Nephron (organoid): ENCODE measurements at regions not wholly inside any gene's neighbourhood (a gene's known extent, or its start where the extent isn't known, plus 50 kb on each side); places are given as distances from the start of the nearest gene placed in this dataset.
A peak's percentile ranks its signal among the peaks of the same experiment; 100 is the strongest.

Source experiments
- H3K27ac Mint-ChIP-seq, 3 experiments: 2 replicates each; pipeline ENCODE4 v1.8.0; 2020; ENCODE audit warnings: mixed read lengths in 3 of 3, mild to moderate bottlenecking in 2 of 3, moderate library complexity in 1 of 3
- H3K27me3 Mint-ChIP-seq: 2 replicates; pipeline ENCODE4 v1.8.0; 2021; ENCODE audit warnings: low read depth, mild to moderate bottlenecking, moderate library complexity, mixed read lengths
- H3K36me3 Mint-ChIP-seq: 2 replicates; pipeline ENCODE4 v1.8.0; 2020; ENCODE audit warnings: low read depth, mixed read lengths
- H3K4me1 Mint-ChIP-seq: 2 replicates; pipeline ENCODE4 v1.8.0; 2020; ENCODE audit warnings: mixed read lengths
- H3K4me3 Mint-ChIP-seq, 3 experiments: 2 replicates each; pipeline ENCODE4 v1.8.0; 2020; ENCODE audit warnings: mild to moderate bottlenecking in 3 of 3, mixed read lengths in 3 of 3, moderate library complexity in 2 of 3
- H3K9me3 Mint-ChIP-seq: 2 replicates; pipeline ENCODE4 v1.8.0; 2020; ENCODE audit warnings: mixed read lengths
- TF ChIP-seq, protein P1 (sequence below), 3 experiments: fragments of 200-600 bp; sonication (generic); IDR thresholded peaks; one replicate each; pipeline ENCODE4 v1.5.0; 2021; ENCODE audit warnings: antibody characterized with exemption in 3 of 3; ENCODE audit not compliant: unreplicated experiment in 3 of 3

DNA sequence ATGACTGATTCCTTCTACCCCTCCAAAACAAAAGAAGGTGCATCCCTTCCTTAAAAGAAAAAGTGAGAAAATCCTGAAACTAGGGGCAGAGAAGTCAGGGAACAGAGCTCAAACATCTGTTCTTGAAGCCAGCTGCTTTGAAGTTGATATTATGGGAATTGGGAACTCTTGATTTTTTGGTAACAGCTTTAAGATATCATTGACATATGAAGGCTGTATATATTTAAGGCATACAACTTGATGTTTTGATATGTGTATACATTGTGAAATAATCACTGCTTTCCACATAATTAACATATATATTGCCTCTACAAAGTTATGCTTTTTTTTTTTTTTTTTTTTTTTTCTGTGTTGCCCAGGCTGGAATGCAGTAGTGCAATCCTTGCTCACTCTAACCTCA lies 117.1 kb downstream of the AKAP11 start:
- Mint-ChIP-seq H3K4me3 (no peak overlapping the region), H3K9me3 (peaks cover 4% of the 10 kb centered on the region), H3K4me1 (no peaks in the 10 kb centered on the region), H3K27me3 (peaks cover under 1% of the 10 kb centered on the region), H3K27ac (no peak overlapping the region), H3K36me3 (no peaks in the 10 kb centered on the region)
- TF ChIP-seq, protein P1, sequence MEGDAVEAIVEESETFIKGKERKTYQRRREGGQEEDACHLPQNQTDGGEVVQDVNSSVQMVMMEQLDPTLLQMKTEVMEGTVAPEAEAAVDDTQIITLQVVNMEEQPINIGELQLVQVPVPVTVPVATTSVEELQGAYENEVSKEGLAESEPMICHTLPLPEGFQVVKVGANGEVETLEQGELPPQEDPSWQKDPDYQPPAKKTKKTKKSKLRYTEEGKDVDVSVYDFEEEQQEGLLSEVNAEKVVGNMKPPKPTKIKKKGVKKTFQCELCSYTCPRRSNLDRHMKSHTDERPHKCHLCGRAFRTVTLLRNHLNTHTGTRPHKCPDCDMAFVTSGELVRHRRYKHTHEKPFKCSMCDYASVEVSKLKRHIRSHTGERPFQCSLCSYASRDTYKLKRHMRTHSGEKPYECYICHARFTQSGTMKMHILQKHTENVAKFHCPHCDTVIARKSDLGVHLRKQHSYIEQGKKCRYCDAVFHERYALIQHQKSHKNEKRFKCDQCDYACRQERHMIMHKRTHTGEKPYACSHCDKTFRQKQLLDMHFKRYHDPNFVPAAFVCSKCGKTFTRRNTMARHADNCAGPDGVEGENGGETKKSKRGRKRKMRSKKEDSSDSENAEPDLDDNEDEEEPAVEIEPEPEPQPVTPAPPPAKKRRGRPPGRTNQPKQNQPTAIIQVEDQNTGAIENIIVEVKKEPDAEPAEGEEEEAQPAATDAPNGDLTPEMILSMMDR (IDR thresholded peaks at IDR 0.05; ENCODE audit: unreplicated experiment in 3 of 3): no peak

DNA sequence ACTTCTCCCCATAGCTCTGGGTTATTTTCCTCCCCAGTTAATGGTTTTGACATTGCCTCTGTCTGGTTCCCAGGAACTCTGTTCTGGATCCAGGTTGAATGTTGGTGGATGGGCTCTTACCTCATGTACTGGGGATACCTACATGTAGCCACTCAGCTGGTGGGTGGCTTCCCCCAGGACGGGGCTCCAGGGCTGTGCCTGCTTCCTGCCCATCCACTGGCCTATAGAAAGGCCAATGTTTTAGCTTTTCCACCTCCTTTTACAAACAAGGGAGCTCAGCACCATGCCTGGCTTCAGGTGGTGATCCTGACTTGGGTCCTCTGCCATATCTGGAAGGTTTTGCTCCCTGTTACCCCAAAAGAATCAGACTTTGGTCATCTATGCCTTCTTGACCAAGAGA lies 120.2 kb downstream of the AKAP11 start:
- H3K27ac Mint-ChIP-seq: no peak overlapping the region
- H3K9me3 Mint-ChIP-seq: peaks cover 3% of the 10 kb centered on the region
- no peak overlapping the region for H3K4me3 Mint-ChIP-seq
- TF ChIP-seq, protein P1 (IDR thresholded peaks at IDR 0.05; ENCODE audit: unreplicated experiment in 3 of 3): no peak
- no peaks in the 10 kb centered on the region for H3K4me1 Mint-ChIP-seq
- peaks cover 12% of the 10 kb centered on the region for H3K27me3 Mint-ChIP-seq
- H3K36me3 Mint-ChIP-seq: no peaks in the 10 kb centered on the region

DNA sequence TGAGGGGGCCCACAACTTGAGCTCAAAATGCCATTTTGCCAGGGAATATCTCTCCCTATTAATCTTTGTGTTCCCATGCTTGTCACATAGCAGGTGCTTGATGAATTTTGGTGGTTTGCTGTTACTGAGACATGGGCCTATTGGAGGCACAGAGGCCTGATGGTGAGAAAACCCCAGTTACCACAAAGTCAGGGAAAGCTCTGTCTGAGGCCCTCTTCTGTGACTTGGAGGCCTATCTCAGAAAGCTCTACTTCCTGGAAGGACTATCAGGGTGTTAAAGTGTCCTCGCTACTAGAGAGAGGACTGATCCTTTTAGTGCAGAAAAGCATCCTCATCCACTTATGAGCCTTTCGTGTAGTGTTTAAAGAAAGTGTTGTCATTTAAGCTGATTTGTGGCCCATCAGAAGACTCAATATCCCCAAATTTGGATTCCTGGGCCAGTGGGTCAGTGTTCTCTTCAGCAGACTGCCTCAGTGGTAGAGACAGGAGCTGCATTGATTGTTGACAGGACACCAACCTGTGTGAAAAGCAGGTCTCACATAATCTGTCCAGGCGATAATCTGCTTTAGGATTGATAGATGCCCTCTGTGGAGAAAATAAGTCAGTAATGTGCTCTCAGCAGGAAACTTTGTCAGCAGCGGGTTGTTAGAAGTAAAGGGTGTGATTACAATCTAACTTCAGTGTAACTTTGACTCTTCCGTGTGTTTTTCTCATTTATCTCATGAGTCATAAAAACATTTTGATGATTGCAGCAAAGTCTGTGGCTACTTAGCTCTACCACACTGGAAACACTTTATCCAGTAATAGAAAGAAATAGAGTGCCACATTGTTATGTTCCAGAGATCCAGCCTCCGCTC lies 121.0 kb downstream of the AKAP11 start:
- Mint-ChIP-seq H3K27me3 (peaks cover 12% of the 10 kb centered on the region), H3K36me3 (no peaks in the 10 kb centered on the region), H3K27ac (no peak overlapping the region)

DNA sequence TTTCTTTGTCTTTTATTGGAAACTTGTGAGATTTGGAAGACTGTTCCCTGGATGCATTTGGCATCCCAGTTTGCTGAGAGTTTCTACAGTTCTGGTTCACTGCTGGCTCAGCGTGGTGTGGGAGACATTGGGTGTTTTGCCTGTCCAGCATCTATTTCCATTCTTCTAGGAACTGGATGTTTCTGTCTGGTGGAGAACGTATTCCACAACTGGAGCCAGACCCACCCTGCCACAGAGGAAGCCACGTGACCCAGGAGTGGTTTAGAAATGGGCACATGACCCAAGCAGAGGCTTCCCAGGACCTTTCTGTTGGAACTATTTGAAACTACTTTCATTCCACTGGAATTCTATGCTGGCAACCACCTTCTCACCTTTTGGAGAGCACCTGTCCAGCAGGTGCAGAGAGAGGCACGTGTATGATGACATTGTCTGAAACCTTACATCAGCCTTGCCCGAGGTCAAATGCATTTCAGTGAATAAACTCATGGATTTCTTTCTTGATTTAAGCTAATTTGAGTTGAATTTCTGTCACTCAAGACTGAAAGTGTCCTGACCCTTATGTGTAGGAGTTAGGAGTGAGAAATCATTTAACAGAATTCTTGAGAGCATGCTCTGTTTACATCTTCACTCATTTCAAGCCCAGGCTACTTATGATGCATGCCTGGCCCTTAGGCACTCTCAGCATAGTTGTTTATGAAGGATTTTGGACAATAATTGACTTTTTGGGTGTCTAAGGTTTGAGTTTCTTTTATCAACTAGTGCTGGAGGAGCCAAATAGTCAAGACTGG lies 121.8 kb downstream of the AKAP11 start:
- Mint-ChIP-seq H3K27ac (peak overlapping the region in 1 of 3 experiments; percentile 73), H3K9me3 (peaks cover 5% of the 10 kb centered on the region), H3K36me3 (no peaks in the 10 kb centered on the region), H3K4me3 (no peak overlapping the region), H3K27me3 (peaks cover 12% of the 10 kb centered on the region), H3K4me1 (peaks cover 5% of the 10 kb centered on the region)
- TF ChIP-seq, protein P1 (IDR thresholded peaks at IDR 0.05; ENCODE audit: unreplicated experiment in 3 of 3): no peak

More for the DNA sequence above, 121.0 kb downstream of the AKAP11 start:
- Mint-ChIP-seq H3K4me1 (no peaks in the 10 kb centered on the region), H3K9me3 (peaks cover 5% of the 10 kb centered on the region), H3K4me3 (no peak overlapping the region)
- TF ChIP-seq, protein P1 (IDR thresholded peaks at IDR 0.05; ENCODE audit: unreplicated experiment in 3 of 3): no peak

DNA sequence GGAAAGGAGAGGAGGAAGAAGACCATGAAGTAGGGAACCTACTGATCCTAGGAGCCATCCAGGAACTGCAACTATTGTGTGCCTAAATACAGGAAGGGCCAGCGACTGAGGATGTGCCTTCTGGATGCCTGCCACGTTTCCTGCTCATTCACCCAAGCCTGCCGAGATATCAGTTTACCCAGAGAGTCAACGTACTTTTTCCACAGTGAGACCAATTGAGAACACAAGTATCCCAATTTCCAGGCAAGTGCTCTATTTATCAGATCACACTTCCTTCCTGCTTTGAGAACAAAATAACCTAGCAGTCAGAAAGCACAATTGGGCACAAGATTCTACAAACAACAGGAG lies 122.4 kb downstream of the AKAP11 start:
- no peaks in the 10 kb centered on the region for H3K36me3 Mint-ChIP-seq
- peaks cover 5% of the 10 kb centered on the region for H3K9me3 Mint-ChIP-seq
- TF ChIP-seq, protein P1 (IDR thresholded peaks at IDR 0.05; ENCODE audit: unreplicated experiment in 3 of 3): no peak
- peak overlapping the region in 1 of 3 experiments; percentile 73 for H3K27ac Mint-ChIP-seq
- H3K4me3 Mint-ChIP-seq: no peak overlapping the region
- H3K27me3 Mint-ChIP-seq: peaks cover 13% of the 10 kb centered on the region
- peaks cover 5% of the 10 kb centered on the region for H3K4me1 Mint-ChIP-seq
